ENCODE measurements at regions not wholly inside any gene's neighbourhood (a gene's known extent, or its start where the extent isn't known, plus 50 kb on each side); places are given as distances from the start of the nearest gene placed in this dataset.

GRCh38 chr10:57874810-57875209 is 392.9 kb downstream of the IPMK start:
- TF ChIP-seq CTCF (IDR thresholded peaks at IDR 0.05) (no peak), POLR2AphosphoS5 (IDR thresholded peaks at IDR 0.05; ENCODE audit: low read depth, low read length) (no peak), USF2 (IDR thresholded peaks at IDR 0.05; ENCODE audit: borderline replicate concordance, low read depth, low read length) (no peak), REST (IDR thresholded peaks at IDR 0.05; ENCODE audit: low read depth, low read length) (no peak), SMC3 (IDR thresholded peaks at IDR 0.05; ENCODE audit: low read depth, low read length) (no peak), EP300 (IDR thresholded peaks at IDR 0.05; ENCODE audit: borderline replicate concordance in 1 of 2, low read depth in 1 of 2, low read length in 1 of 2) (no peak), MAX (IDR thresholded peaks at IDR 0.05; ENCODE audit: low read depth) (no peak), FOXJ3 (CRISPR knock-in tag; IDR thresholded peaks at IDR 0.05) (no peak), SIN3A (IDR thresholded peaks at IDR 0.05; ENCODE audit: borderline replicate concordance, low read depth, low read length) (no peak)
